Neural progenitor cell (in vitro differentiated cells): ENCODE measurements at regions not wholly inside any gene's neighbourhood (a gene's known extent, or its start where the extent isn't known, plus 50 kb on each side); places are given as distances from the start of the nearest gene placed in this dataset.

Experiments
- EZH2 ChIP-seq: fragments of 200-600 bp; sonication (generic); IDR thresholded peaks from 2 replicates; pipeline ENCODE4 v1.6.1; 2017; ENCODE audit warnings: antibody characterized with exemption, mild to moderate bottlenecking, moderate library complexity
- TF ChIP-seq, protein P1 (sequence below): fragments of 200-600 bp; sonication (generic); IDR thresholded peaks from 2 replicates; pipeline ENCODE4 v1.5.1; 2017; ENCODE audit warnings: antibody characterized with exemption, mild to moderate bottlenecking

DNA sequence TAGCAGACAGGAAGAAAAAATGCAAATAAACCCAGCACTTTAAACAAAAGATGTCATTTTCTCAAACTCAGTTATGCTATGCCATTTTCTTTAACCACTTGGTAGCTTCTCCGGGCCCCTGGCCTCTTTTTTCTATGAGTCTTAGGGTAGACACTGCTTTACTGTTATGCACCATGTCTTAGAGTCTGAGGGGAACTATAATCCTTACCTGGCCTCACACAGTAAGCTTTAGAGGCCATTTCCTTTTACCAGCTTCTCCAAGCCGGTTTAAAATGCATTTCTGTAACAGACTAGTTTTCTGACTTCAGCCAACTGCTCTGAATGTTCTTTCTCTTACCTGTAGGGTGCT lies 73.7 kb upstream of the EDEM3 start:
- TF ChIP-seq, protein P1, sequence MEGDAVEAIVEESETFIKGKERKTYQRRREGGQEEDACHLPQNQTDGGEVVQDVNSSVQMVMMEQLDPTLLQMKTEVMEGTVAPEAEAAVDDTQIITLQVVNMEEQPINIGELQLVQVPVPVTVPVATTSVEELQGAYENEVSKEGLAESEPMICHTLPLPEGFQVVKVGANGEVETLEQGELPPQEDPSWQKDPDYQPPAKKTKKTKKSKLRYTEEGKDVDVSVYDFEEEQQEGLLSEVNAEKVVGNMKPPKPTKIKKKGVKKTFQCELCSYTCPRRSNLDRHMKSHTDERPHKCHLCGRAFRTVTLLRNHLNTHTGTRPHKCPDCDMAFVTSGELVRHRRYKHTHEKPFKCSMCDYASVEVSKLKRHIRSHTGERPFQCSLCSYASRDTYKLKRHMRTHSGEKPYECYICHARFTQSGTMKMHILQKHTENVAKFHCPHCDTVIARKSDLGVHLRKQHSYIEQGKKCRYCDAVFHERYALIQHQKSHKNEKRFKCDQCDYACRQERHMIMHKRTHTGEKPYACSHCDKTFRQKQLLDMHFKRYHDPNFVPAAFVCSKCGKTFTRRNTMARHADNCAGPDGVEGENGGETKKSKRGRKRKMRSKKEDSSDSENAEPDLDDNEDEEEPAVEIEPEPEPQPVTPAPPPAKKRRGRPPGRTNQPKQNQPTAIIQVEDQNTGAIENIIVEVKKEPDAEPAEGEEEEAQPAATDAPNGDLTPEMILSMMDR, result no peak
- no peak for TF ChIP-seq EZH2
